ENCODE measurements at regions not wholly inside any gene's neighbourhood (a gene's known extent, or its start where the extent isn't known, plus 50 kb on each side); places are given as distances from the start of the nearest gene placed in this dataset.
A peak's percentile ranks its signal among the peaks of the same experiment; 100 is the strongest.

- intact Hi-C loops (cut with DNase I; ENCODE audit: low total_unique reads): no loop called here
- no peaks in the 10 kb centered on the region for H3K9me3 ChIP-seq
- H3K4me1 ChIP-seq: peaks cover 14 to 26% of the 10 kb centered on the region in 2 donors
- H3K36me3 ChIP-seq: no peaks in the 10 kb centered on the region
- H3K27ac ChIP-seq: no peak overlapping the region
- no peak overlapping the region for H3K4me3 ChIP-seq
- no peaks in the 10 kb centered on the region for H3K27me3 ChIP-seq
- ATAC-seq (no peak), DNase-seq (no peak)
- no peak for TF ChIP-seq CTCF (IDR thresholded peaks at IDR 0.05 in 4 of 5, conservative IDR thresholded peaks at IDR 0.05 in 1 of 5)
- TF ChIP-seq POLR2A (IDR thresholded peaks at IDR 0.05): no peak
- in situ Hi-C loops (cut with MboI; ENCODE audit: low sequenced_read_pairs in 4 of 4): loop anchor here in 1 of 4 donors (25.0 kb wide), 1 partner anchor 119 kb away; no protein-coding TSS in a partner anchor
Measured at GRCh38 chr7:25718596-25718995, 433.4 kb upstream of the NFE2L3 start.

- in situ Hi-C loops (cut with MboI; ENCODE audit: low sequenced_read_pairs in 4 of 4) (loop anchor here in 1 of 4 donors (25.0 kb wide), 1 partner anchor 118 kb away; no protein-coding TSS in a partner anchor), intact Hi-C loops (cut with DNase I; ENCODE audit: low total_unique reads) (no loop called here)
Measured at GRCh38 chr7:25719190-25719896, 432.7 kb upstream of the NFE2L3 start.

GRCh38 chr7:25720427-25720826, 431.6 kb upstream of the NFE2L3 start:
- in situ Hi-C loops (cut with MboI; ENCODE audit: low sequenced_read_pairs in 4 of 4) (loop anchor here in 1 of 4 donors (25.0 kb wide), 1 partner anchor 117 kb away; no protein-coding TSS in a partner anchor), intact Hi-C loops (cut with DNase I; ENCODE audit: low total_unique reads) (loop anchor here (1.0 kb wide), 1 partner anchor 131 kb away; no protein-coding TSS in a partner anchor)
- Histone ChIP-seq H3K27me3 (no peaks in the 10 kb centered on the region), H3K4me3 (no peak overlapping the region), H3K9me3 (no peaks in the 10 kb centered on the region), H3K27ac (no peak overlapping the region), H3K36me3 (no peaks in the 10 kb centered on the region), H3K4me1 (peaks cover 3 to 9% of the 10 kb centered on the region in 2 donors)
- DNase-seq (no peak), ATAC-seq (peak in 1 of 2 donors; percentile 45)
- TF ChIP-seq POLR2A (IDR thresholded peaks at IDR 0.05) (no peak), CTCF (IDR thresholded peaks at IDR 0.05 in 4 of 5, conservative IDR thresholded peaks at IDR 0.05 in 1 of 5) (peak in 4 of 5 experiments; percentile 19 to 36 (median 30))

More at GRCh38 chr7:25719190-25719896, 432.7 kb upstream of the NFE2L3 start:
- TF ChIP-seq CTCF (IDR thresholded peaks at IDR 0.05 in 4 of 5, conservative IDR thresholded peaks at IDR 0.05 in 1 of 5) (no peak), POLR2A (IDR thresholded peaks at IDR 0.05) (no peak)
- DNase-seq (no peak), ATAC-seq (no peak)
- Histone ChIP-seq H3K27ac (no peak overlapping the region), H3K36me3 (no peaks in the 10 kb centered on the region), H3K9me3 (no peaks in the 10 kb centered on the region), H3K4me1 (peaks cover 6 to 18% of the 10 kb centered on the region in 2 donors), H3K4me3 (no peak overlapping the region), H3K27me3 (no peaks in the 10 kb centered on the region)

GRCh38 chr7:25722856-25723255, 429.1 kb upstream of the NFE2L3 start:
- in situ Hi-C loops (cut with MboI; ENCODE audit: low sequenced_read_pairs in 4 of 4) (loop anchor here in 1 of 4 donors (25.0 kb wide), 1 partner anchor 114 kb away; no protein-coding TSS in a partner anchor), intact Hi-C loops (cut with DNase I; ENCODE audit: low total_unique reads) (no loop called here)
- Histone ChIP-seq H3K36me3 (no peaks in the 10 kb centered on the region), H3K27ac (no peak overlapping the region), H3K9me3 (no peaks in the 10 kb centered on the region), H3K4me1 (peaks cover 0 to 14% of the 10 kb centered on the region in 2 donors), H3K27me3 (no peaks in the 10 kb centered on the region), H3K4me3 (no peak overlapping the region)
- DNase-seq (no peak), ATAC-seq (no peak)
- TF ChIP-seq CTCF (IDR thresholded peaks at IDR 0.05 in 4 of 5, conservative IDR thresholded peaks at IDR 0.05 in 1 of 5) (no peak), POLR2A (IDR thresholded peaks at IDR 0.05) (no peak)

Data from gastrocnemius medialis (tissue), 4 donors.